ENCODE measurements at regions not wholly inside any gene's neighbourhood (a gene's known extent, or its start where the extent isn't known, plus 50 kb on each side); places are given as distances from the start of the nearest gene placed in this dataset.

DNA sequence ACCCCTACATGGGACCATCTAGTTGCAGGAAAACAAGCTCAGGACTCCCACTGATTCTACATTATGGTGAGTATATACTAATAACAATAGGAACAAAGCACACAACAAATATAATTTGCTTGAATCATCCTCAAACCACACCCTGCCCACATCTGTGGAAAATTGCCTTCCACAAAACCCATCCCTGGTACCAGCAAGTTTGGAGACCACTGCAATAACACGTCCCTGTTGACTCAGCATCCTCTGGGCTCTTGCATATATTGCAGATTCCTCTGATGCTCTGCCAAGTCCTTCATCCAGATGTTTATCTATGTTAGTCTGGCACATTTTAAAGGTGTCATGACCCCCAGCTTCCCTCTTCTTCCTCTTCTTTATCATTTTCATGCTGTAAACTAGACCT, 138.4 kb downstream of the PCTP start (continued):
- TF ChIP-seq, protein P1, sequence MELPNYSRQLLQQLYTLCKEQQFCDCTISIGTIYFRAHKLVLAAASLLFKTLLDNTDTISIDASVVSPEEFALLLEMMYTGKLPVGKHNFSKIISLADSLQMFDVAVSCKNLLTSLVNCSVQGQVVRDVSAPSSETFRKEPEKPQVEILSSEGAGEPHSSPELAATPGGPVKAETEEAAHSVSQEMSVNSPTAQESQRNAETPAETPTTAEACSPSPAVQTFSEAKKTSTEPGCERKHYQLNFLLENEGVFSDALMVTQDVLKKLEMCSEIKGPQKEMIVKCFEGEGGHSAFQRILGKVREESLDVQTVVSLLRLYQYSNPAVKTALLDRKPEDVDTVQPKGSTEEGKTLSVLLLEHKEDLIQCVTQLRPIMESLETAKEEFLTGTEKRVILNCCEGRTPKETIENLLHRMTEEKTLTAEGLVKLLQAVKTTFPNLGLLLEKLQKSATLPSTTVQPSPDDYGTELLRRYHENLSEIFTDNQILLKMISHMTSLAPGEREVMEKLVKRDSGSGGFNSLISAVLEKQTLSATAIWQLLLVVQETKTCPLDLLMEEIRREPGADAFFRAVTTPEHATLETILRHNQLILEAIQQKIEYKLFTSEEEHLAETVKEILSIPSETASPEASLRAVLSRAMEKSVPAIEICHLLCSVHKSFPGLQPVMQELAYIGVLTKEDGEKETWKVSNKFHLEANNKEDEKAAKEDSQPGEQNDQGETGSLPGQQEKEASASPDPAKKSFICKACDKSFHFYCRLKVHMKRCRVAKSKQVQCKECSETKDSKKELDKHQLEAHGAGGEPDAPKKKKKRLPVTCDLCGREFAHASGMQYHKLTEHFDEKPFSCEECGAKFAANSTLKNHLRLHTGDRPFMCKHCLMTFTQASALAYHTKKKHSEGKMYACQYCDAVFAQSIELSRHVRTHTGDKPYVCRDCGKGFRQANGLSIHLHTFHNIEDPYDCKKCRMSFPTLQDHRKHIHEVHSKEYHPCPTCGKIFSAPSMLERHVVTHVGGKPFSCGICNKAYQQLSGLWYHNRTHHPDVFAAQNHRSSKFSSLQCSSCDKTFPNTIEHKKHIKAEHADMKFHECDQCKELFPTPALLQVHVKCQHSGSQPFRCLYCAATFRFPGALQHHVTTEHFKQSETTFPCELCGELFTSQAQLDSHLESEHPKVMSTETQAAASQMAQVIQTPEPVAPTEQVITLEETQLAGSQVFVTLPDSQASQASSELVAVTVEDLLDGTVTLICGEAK (IDR thresholded peaks at IDR 0.05; ENCODE audit: borderline replicate concordance): no peak
- TF ChIP-seq NFYA (IDR thresholded peaks at IDR 0.05; ENCODE audit: borderline replicate concordance, low read depth, low read length) (no peak), HDGF (IDR thresholded peaks at IDR 0.05) (no peak), ZNF274 (IDR thresholded peaks at IDR 0.05; ENCODE audit: insufficient read depth, insufficient read length) (no peak)

DNA sequence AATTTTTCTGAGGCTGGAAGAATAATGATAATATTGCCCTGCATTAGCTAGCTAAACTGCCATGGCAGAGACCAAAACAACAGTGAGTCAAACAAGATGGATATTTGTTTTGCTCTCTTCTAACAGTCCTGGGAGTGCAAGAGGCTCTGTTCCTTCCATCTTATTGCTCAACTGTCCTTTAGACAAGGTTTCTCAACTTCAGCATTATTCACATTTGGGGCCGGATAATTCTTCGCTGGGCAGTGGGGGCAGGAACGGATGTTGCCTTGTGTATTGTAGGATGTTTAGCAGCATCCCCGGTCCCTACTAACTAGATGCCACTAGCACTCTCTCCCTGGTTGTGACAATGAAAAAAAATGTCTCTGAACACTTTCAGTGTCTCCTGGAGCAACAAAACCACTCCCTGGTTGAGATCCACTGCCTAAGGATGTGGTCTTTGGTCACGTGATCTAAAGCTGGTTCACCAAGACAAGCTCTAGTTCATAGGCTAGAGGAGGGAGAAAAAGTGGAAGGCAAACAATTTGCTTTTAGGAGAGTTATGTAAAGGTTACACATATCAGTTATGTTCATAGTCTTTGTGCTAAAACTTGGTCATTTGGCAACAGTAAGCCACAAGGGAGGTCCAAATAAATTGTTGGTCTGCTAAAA, 144.4 kb downstream of the PCTP start:
- intact Hi-C loops (cut with micrococcal nuclease; ENCODE audit: unreplicated experiment): no loop called here
- DNase-seq (ENCODE audit: low read depth, low spot score): no peak
- no peaks in the 10 kb centered on the region for H3K27me3 ChIP-seq (replicated peaks in 1 of 2; ENCODE audit: control insufficient read depth in 2 of 2, insufficient read depth in 2 of 2, low read length in 1 of 2)
- no peak overlapping the region for H3K27ac ChIP-seq (ENCODE audit: control insufficient read depth, insufficient read depth)
- CTCF ChIA-PET: interaction anchor here (1.3 kb wide), 1 partner anchor 12 kb away, joined by 3 read pairs; no protein-coding TSS in a partner anchor
- H2AFZ ChIP-seq (ENCODE audit: control insufficient read depth, low read depth, low read length): no peak overlapping the region
- in situ Hi-C loops (cut with MboI): no loop called here
- no peak for FAIRE-seq
- no peak overlapping the region for H3K4me2 ChIP-seq (ENCODE audit: control insufficient read depth, insufficient read depth)
- H4K20me1 ChIP-seq (ENCODE audit: control insufficient read depth, insufficient read depth): no peaks in the 10 kb centered on the region
- H3K9me3 ChIP-seq (replicated peaks; ENCODE audit: control insufficient read depth, insufficient read depth, low read length): no peaks in the 10 kb centered on the region
- no peak overlapping the region for H3K9ac ChIP-seq (ENCODE audit: control insufficient read depth, insufficient read depth, low read length)
- H3K36me3 ChIP-seq (ENCODE audit: control insufficient read depth in 2 of 2, insufficient read depth in 2 of 2, low read length in 1 of 2): no peaks in the 10 kb centered on the region
- SMC1A ChIA-PET (ENCODE audit: uncharacterized antibody, unreplicated experiment): no interaction called here
- RAD21 ChIA-PET (ENCODE audit: unreplicated experiment): no interaction called here
- H3K4me1 ChIP-seq (ENCODE audit: control insufficient read depth, insufficient read depth, low read length): no peaks in the 10 kb centered on the region
- H3K4me3 ChIP-seq: no peak overlapping the region
- POLR2A ChIA-PET: no interaction called here
- no peak for TF ChIP-seq NFIC (IDR thresholded peaks at IDR 0.05; ENCODE audit: low read depth, low read length)
- peak; percentile 54; the same call in 1 of the 2 replicates for TF ChIP-seq RAD51 (IDR thresholded peaks at IDR 0.05)
- TF ChIP-seq, protein P2, sequence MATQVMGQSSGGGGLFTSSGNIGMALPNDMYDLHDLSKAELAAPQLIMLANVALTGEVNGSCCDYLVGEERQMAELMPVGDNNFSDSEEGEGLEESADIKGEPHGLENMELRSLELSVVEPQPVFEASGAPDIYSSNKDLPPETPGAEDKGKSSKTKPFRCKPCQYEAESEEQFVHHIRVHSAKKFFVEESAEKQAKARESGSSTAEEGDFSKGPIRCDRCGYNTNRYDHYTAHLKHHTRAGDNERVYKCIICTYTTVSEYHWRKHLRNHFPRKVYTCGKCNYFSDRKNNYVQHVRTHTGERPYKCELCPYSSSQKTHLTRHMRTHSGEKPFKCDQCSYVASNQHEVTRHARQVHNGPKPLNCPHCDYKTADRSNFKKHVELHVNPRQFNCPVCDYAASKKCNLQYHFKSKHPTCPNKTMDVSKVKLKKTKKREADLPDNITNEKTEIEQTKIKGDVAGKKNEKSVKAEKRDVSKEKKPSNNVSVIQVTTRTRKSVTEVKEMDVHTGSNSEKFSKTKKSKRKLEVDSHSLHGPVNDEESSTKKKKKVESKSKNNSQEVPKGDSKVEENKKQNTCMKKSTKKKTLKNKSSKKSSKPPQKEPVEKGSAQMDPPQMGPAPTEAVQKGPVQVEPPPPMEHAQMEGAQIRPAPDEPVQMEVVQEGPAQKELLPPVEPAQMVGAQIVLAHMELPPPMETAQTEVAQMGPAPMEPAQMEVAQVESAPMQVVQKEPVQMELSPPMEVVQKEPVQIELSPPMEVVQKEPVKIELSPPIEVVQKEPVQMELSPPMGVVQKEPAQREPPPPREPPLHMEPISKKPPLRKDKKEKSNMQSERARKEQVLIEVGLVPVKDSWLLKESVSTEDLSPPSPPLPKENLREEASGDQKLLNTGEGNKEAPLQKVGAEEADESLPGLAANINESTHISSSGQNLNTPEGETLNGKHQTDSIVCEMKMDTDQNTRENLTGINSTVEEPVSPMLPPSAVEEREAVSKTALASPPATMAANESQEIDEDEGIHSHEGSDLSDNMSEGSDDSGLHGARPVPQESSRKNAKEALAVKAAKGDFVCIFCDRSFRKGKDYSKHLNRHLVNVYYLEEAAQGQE (IDR thresholded peaks at IDR 0.05; ENCODE audit: low read depth, low read length): no peak
- TF ChIP-seq STAT1 (conservative IDR thresholded peaks at IDR 0.05): no peak
- ATAC-seq: no peak
- no TSS peak for BruUV-seq (replicated peaks)
- WGBS (ENCODE audit: insufficient coverage, insufficient replicate concordance, low lambda C conversion rate, missing lambda C conversion rate): 41% methylated on average over 5 of the region's 5 CpGs
- H3K79me2 ChIP-seq (ENCODE audit: control insufficient read depth, insufficient read depth, low read length): no peaks in the 10 kb centered on the region
